SK-N-SH (cell line): ENCODE measurements at regions not wholly inside any gene's neighbourhood (a gene's known extent, or its start where the extent isn't known, plus 50 kb on each side); places are given as distances from the start of the nearest gene placed in this dataset.

Experiments
- CHD2 ChIP-seq: fragments of 150-350 bp; IDR thresholded peaks from 2 replicates; pipeline ENCODE4 v1.6.1; 2018; ENCODE audit warnings: low read length; ENCODE audit not compliant: partially characterized antibody
- GABPA ChIP-seq: IDR thresholded peaks from 2 replicates; pipeline ENCODE4 v1.4.0; 2012; ENCODE audit warnings: low read depth, mild to moderate bottlenecking
- GATA2 ChIP-seq: sonication (generic); formaldehyde crosslinking; IDR thresholded peaks from 2 replicates; pipeline ENCODE4 v1.5.0; 2020; ENCODE audit warnings: mild to moderate bottlenecking, missing genetic modification reagents
- MEF2A ChIP-seq: IDR thresholded peaks from 2 replicates; pipeline ENCODE4 v1.4.0; 2012; ENCODE audit warnings: low read depth, borderline replicate concordance
- RAD21 ChIP-seq: IDR thresholded peaks from 2 replicates; pipeline ENCODE4 v1.6.1; 2012; ENCODE audit warnings: mild to moderate bottlenecking, low read length
- RFX5 ChIP-seq: IDR thresholded peaks from 2 replicates; pipeline ENCODE4 v1.6.1; 2012; ENCODE audit warnings: mild to moderate bottlenecking, improper control_type of control experiment, low read length
- RXRA ChIP-seq: IDR thresholded peaks from 2 replicates; pipeline ENCODE4 v1.4.0; 2012; ENCODE audit warnings: low read depth, mild to moderate bottlenecking, borderline replicate concordance
- SIN3A ChIP-seq: IDR thresholded peaks from 2 replicates; pipeline ENCODE4 v1.6.1; 2012; ENCODE audit warnings: low read depth, mild to moderate bottlenecking, low read length, moderate library complexity, borderline replicate concordance
- TEAD4 ChIP-seq: IDR thresholded peaks from 2 replicates; pipeline ENCODE4 v1.4.0; 2012; ENCODE audit warnings: mild to moderate bottlenecking, borderline replicate concordance; ENCODE audit not compliant: insufficient read depth
- USF1 ChIP-seq: IDR thresholded peaks from 2 replicates; pipeline ENCODE4 v1.4.0; 2012; ENCODE audit warnings: low read depth, borderline replicate concordance
- TF ChIP-seq, protein P1 (sequence below): fragments of 200-600 bp; sonication (generic); IDR thresholded peaks from 2 replicates; pipeline ENCODE4 v1.6.1; 2017; ENCODE audit warnings: antibody characterized with exemption, mild to moderate bottlenecking, moderate library complexity
- TF ChIP-seq, protein P2 (sequence below): IDR thresholded peaks from 2 replicates; pipeline ENCODE4 v1.4.0; 2012; ENCODE audit warnings: low read depth

- TF ChIP-seq TEAD4 (no peak), GABPA (no peak), RFX5 (no peak), RAD21 (no peak), RXRA (no peak), MEF2A (no peak), SIN3A (no peak), USF1 (no peak), GATA2 (no peak), CHD2 (no peak)
- TF ChIP-seq, protein P1, sequence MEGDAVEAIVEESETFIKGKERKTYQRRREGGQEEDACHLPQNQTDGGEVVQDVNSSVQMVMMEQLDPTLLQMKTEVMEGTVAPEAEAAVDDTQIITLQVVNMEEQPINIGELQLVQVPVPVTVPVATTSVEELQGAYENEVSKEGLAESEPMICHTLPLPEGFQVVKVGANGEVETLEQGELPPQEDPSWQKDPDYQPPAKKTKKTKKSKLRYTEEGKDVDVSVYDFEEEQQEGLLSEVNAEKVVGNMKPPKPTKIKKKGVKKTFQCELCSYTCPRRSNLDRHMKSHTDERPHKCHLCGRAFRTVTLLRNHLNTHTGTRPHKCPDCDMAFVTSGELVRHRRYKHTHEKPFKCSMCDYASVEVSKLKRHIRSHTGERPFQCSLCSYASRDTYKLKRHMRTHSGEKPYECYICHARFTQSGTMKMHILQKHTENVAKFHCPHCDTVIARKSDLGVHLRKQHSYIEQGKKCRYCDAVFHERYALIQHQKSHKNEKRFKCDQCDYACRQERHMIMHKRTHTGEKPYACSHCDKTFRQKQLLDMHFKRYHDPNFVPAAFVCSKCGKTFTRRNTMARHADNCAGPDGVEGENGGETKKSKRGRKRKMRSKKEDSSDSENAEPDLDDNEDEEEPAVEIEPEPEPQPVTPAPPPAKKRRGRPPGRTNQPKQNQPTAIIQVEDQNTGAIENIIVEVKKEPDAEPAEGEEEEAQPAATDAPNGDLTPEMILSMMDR: no peak
- TF ChIP-seq, protein P2, sequence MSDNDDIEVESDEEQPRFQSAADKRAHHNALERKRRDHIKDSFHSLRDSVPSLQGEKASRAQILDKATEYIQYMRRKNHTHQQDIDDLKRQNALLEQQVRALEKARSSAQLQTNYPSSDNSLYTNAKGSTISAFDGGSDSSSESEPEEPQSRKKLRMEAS: no peak
These were observed 190.4 kb upstream of the RPRM start for GRCh38 chr2:153668923-153669322.
